ENCODE measurements at regions not wholly inside any gene's neighbourhood (a gene's known extent, or its start where the extent isn't known, plus 50 kb on each side); places are given as distances from the start of the nearest gene placed in this dataset.

- TF ChIP-seq YY1 (IDR thresholded peaks at IDR 0.05; ENCODE audit: insufficient read depth, insufficient read length) (no peak), ZNF274 (IDR thresholded peaks at IDR 0.05; ENCODE audit: low read depth, low read length) (no peak), SUZ12 (IDR thresholded peaks at IDR 0.05; ENCODE audit: extremely low read depth, insufficient read depth, insufficient read length) (no peak)
Observed at GRCh38 chr14:55881577-55882241, 236.5 kb upstream of the PELI2 start.
